Left forelimb (tissue), 1 donor: ENCODE measurements at regions not wholly inside any gene's neighbourhood (a gene's known extent, or its start where the extent isn't known, plus 50 kb on each side); places are given as distances from the start of the nearest gene placed in this dataset.

Source experiments
- DNase-seq: peaks from one replicate; pipeline ENCODE4 v3.0.0-alpha.2; 2018; ENCODE audit warnings: low spot score

DNA sequence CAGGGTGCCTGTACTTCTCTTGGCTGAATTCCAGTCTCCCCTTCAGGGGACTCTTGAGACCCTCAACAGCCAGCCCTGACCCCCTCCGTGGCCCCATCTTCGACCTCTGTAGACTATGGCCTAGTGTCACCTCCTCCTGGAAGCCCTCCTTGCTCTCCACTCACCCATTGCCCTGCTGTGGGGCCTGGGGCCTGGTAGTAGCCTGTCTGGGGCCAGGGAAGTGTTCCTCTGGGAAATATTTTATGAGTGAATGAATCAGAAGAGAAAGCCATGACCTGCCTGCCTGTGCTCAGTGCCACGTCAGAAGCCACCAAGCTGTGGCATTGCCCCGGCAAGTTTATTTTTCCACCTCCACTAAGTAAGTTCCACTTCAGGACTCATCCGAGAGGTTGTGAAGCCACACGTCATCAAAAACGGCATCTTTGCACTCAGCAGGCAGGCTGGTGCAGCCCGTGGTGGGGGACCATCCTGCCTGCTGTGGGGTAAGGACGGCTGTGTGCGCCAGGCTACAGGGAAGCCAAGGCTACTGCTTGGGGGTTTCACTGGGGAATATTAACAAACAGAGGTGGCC lies 59.6 kb upstream of the PPARA start:
- no peak for DNase-seq

DNA sequence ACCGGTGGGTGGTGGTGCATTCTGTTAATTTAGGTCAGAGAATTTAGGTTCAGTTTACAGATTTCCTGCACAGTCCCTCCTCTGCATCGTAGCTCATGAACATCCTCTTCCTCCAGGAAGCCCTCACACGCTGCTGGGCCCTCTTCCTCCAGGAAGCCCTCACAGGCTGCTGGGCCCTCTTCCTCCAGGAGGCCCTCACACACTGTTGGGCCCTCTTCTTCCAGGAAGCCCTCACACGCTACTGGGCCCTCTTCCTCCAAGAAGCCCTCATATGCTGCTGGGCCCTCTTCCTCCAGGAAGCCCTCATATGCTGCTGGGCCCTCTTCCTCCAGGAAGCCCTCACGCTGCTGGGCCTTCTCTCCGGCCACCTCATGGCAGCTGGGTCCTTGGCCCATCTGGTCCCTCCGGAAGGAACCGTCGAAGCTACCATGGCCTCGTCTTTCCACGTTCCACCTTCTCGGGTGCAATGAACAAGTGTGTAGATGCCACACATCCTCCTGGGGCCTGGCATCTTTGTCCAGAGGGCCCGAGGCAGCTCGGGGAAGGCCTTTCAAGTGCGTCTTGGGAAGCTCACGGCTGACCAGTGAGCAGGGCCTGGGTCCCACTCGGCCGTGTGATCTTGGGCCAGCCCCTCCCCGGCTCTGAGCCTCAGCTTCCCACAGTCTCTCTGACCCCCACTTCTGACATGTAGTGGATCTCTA lies 58.9 kb upstream of the PPARA start:
- no peak for DNase-seq

DNA sequence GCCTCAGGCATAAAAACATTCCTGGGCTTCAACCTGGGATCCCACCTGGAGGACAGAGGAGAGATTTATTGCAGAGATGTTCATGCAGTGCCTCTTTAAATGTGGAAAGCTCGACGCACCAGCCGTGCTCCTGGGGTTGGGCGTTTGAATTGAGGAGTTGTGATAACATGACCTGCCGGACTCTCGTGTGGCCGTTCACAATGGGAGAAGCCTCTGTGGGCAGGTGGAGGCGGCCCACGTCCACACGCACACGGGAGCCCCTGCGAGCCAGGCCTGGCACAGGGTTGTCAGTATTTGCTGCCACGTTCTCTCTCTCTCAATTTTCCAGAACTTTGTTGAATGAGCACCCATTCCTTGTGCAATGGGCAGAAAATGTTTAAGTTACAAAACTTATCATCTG lies 58.3 kb upstream of the PPARA start:
- DNase-seq, result no peak

DNA sequence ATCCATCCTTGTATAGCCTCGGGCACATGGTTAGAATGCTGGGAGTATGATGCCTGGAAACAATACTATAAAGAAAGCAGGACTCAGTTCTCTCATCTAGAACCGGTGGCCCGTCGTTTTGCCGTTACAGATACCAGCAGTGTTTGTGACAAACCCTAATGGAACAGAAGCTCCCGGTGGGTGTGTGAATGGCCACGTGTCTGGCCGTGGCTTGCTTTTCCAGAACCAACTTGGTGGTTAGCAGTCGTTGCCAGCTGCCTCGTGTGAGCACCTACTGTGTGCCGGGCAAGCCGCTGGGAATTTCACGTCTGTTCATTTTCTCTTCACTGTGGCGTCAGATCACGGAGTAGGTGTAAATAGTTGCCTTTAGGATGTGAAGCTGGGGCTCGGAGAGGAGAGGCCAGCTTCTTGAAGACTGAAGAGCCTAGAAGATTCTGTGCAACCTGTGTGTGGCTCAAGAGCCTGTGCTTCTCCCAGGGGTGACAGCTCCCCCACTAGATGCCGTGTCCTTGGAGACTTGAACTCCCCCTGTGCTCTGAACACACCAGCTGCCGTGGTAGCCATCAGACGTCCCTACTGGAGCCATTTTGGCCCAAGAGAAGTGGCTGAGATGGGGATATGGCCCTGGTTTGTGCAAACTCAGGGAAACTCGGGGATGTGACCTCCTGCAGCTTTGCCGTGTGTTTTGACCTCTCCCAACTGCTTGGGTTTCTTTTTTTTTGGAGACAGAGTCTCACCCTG lies 57.5 kb upstream of the PPARA start:
- no peak for DNase-seq

DNA sequence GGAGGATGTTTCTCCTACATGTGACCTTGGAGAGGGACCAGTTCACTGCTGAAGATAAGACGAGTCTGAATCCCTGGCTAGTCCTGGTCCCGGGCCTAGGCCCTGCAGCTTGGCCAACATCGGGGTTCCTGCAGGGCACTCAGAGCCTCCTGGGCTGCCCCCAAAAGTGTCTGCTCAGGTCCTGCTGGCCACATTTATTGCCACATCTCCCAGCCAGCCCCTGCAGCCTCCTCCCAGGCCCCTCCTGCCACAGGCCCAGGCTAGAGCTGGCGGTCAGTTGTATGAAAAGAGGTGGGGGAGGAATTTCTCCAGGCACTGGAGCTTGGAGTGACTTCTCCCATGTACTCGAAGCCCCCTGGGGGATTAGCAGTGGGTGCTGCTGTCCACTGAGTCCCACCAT lies 56.5 kb upstream of the PPARA start:
- DNase-seq, result no peak

DNA sequence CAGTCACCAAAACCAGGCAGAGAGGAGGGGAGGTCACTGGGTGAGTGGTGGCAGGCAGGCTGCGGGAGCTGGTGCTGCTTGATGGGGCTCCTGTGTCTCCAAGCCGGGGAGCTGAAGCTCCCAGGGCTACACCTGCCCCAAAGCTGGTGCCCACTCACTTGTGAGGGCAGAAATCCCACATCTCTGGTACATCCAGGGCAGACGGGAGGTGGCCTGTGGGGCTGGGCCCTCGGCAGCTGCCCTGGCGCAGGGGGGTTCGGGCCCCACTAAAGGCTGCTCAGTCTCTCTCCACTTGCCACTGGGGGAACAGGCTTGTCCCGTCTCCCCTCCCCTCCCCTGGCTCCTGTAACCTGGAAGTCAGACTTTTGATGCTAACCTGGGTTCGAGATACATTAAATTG lies 55.6 kb upstream of the PPARA start:
- DNase-seq, result no peak

DNA sequence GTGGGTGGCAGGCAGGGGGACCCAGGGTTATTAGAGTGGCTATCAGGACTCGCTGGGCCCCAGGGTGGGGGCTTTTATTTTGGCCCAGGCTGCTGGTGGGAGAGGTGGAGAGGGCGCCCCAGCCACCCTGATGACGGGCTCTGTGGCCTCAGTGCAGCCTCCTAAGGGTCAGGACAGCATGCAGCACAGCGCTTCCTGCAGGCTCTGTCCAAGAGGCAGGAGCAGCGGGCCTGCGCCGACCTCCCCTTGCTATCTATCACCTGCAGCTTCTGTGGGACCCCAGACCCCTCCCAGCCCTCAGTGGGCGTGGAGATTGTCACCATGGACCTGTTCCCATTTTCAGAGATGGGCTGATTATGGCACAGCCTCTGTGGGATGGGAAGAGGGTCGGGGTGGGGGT lies 54.3 kb upstream of the PPARA start:
- DNase-seq, result no peak

DNA sequence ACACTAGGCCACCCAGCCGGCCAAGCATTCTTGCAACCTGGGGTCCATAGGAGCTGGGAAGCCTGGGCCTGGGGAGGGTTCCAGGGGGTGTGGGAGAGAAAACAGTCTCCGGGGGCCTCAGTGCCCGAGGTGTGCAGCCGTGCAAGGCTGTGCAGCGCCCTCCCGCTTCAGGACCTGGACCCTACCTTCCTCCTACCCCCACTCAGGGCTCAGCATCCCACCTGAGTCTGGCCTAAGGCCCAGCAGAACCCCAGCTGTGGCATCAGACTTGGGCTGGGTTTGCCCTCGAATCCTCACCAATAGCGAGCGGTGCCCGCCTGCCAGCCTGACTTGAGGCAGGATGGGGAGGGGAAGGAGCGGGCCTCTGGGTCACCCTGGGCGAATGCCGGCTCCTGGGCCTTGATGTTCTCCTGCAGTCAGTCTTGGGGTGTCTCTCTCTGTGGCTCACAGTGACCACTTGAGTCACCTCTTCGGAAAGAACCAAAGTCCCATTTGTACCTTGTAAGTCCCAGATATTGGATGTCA lies 53.6 kb upstream of the PPARA start:
- DNase-seq, result no peak

DNA sequence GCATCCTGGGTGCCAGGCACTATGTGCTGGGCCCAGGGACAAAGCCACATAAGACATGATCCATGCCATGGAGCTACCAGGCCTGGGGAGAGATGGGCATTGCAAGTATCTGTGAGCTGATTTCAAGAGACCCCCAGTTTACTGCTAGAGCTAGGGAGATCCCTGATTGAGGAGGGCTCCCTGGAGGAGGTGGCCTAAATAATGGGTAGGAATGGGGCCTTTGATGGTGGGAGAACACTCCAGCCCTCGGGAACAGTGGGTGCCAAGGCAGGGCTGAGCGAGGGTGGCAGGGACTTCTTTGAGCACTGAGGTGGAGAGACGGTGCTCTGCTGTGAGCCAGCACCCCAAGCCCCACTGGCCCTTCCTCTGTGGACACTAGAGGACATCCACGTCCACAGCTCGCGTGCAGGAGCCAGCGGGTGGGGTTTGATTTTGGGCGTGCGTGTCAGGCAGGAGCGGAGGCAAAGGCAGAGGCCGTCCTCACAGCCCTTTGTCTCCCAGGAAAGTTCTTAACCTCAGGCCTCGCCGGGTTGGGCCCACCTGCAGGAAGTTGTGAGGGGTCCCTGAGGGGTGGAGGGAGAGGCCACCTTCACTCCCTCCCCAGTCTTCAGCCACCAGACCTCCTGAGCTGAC lies 52.9 kb upstream of the PPARA start:
- no peak for DNase-seq

DNA sequence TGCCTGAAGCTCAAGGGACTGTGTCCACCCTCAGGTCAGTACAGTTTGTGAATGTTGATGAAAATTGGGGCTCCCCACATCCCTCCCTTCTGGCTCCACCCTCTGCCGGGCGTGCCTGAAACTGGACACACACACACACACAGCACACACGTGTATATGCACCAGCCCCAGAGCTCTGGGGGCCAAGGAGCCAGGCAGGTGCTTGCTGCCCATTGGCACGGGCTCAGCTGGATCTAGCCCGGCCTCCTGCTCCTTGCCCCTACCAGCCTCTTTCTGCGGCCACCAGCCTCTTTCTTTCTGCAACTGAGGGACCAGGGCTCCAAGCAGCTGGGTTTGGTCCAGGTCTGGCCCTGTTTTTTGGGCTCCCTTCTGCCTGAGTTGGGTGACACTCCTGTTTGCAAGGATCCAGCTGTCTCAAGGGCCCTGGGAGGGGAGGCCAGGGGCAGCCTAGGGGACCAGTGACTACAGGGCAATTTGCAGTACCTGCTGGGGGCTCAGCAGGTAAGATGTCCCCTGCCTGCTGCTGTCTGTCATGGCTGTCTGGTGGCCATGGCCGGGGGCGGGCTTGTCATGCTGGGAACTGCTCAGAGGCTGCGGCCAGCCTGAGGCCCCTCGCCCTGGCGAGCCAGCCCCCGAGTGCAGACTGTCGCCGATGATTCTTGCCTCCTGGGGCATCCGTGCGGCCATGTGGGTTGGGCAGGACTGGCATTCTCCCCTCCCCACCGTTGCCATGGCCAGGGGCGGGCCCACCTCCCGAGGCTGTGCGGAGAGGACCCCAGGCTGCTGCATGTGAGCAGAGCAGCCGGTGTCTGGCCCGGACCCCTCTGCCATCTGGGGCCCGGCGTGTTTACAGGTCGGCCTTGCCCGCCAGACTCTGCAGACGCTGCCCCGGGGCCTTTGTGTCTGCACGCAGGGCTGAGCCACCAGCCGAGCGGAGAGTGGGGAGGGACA lies 51.5 kb upstream of the PPARA start:
- DNase-seq, result no peak

DNA sequence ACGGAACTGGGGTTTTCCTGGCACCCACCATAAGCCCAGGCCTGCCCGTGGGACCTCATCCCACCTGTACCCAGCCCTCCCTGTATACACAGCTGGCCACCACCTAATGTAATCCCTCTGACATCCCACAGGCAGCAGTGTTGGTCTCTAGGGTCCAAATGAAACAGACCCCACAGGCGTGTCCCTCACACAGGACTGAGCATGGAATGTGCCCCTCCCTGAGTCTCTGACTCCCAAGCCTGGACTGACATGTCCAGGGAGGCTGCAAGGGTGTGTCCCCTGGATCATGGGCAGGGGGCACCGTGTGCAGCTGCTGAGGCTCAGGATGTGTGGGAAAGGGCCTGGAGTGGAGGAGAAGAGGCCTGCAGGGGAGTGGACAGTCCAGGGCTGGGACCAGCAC lies 50.6 kb upstream of the PPARA start:
- no peak for DNase-seq

DNA sequence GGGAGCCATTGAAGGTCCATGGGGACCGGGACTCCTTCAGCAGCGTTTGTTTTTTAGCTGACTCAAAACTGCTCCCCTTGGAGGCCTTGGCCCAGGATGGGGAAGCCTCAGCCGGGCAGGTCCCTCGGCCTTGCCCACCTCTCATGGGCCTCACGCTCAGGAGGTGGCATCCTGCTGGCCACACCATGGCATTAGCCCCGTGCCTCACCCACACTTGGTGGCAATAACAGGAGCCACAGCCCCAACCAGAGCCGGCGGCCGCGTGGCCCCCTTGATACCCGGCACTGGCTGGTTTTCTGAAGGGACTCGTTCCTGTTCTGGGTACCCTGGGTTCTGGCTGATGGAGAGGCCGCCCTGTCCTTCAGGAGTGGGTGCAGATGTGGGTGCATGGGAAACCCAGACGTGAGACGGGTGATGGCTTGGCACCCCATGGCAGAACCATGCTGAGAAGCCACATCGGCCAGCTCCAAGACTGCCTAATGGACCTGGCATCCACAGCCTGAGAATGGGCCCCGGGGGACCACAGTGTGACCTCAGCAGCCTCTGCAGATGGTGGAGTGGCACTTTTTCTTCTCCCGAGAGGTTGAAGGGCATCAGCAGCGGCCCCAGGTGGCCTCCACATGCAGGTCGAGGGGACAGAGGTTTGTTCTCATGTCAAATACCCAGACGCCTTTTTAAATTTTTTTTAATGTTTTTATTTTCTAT lies 49.8 kb upstream of the PPARA start:
- DNase-seq, result no peak
